Smooth muscle cell (in vitro differentiated cells): ENCODE measurements at regions not wholly inside any gene's neighbourhood (a gene's known extent, or its start where the extent isn't known, plus 50 kb on each side); places are given as distances from the start of the nearest gene placed in this dataset.

Source experiments
- DNase-seq: peaks from one replicate; lab custom pipeline; 2025; ENCODE audit not compliant: unreplicated experiment; lab: John Stamatoyannopoulos, UW
- H2AFZ ChIP-seq: fragments of 200-600 bp; sonication (generic); 2 replicates; pipeline ENCODE4 v1.6.0; 2016; ENCODE audit warnings: antibody characterized with exemption, low read depth, mild to moderate bottlenecking
- H3F3A ChIP-seq: fragments of 200-600 bp; sonication (generic); 2 replicates; pipeline ENCODE4 v1.6.0; 2017; ENCODE audit warnings: antibody characterized with exemption, low read depth
- H3K27ac ChIP-seq: fragments of 200-600 bp; sonication (generic); 2 replicates; pipeline ENCODE4 v1.5.1; 2016; ENCODE audit warnings: low read depth, mild to moderate bottlenecking
- H3K27me3 ChIP-seq: fragments of 200-600 bp; sonication (generic); 2 replicates; pipeline ENCODE4 v1.6.1; 2016; ENCODE audit warnings: low read depth, mild to moderate bottlenecking
- H3K36me3 ChIP-seq: fragments of 200-600 bp; sonication (generic); 2 replicates; pipeline ENCODE4 v1.5.1; 2016; ENCODE audit warnings: low read depth
- H3K4me1 ChIP-seq: fragments of 200-600 bp; sonication (generic); 2 replicates; pipeline ENCODE4 v1.5.1; 2016; ENCODE audit warnings: low read depth
- H3K4me2 ChIP-seq: fragments of 200-600 bp; sonication (generic); 2 replicates; pipeline ENCODE4 v1.6.0; 2016; ENCODE audit warnings: mild to moderate bottlenecking
- H3K4me3 ChIP-seq: fragments of 200-600 bp; sonication (generic); 2 replicates; pipeline ENCODE4 v1.5.1; 2016; ENCODE audit warnings: mild to moderate bottlenecking
- H3K79me2 ChIP-seq: fragments of 200-600 bp; sonication (generic); 2 replicates; pipeline ENCODE4 v1.6.0; 2016; ENCODE audit warnings: low read depth, mild to moderate bottlenecking
- H3K9ac ChIP-seq: fragments of 200-600 bp; sonication (generic); 2 replicates; pipeline ENCODE4 v1.6.0; 2016; ENCODE audit warnings: low read depth
- H3K9me3 ChIP-seq: fragments of 200-600 bp; sonication (generic); replicated peaks from 2 replicates; pipeline ENCODE4 v1.5.1; 2016; ENCODE audit warnings: low read depth
- H4K20me1 ChIP-seq: fragments of 200-600 bp; sonication (generic); 2 replicates; pipeline ENCODE4 v1.6.0; 2016; ENCODE audit warnings: low read depth
- CTCF ChIP-seq: fragments of 200-600 bp; sonication (generic); IDR thresholded peaks from 2 replicates; pipeline ENCODE4 v1.5.1; 2017; ENCODE audit warnings: borderline replicate concordance, mild to moderate bottlenecking, antibody characterized with exemption; ENCODE audit not compliant: insufficient read depth, poor library complexity, severe bottlenecking
- WGBS: methylation state at CpG from one replicate; pipeline ENCODE4 v1.1.7; 2016; ENCODE audit warnings: low lambda C conversion rate; 5-methylcytosine and 5-hydroxymethylcytosine counted together

DNA sequence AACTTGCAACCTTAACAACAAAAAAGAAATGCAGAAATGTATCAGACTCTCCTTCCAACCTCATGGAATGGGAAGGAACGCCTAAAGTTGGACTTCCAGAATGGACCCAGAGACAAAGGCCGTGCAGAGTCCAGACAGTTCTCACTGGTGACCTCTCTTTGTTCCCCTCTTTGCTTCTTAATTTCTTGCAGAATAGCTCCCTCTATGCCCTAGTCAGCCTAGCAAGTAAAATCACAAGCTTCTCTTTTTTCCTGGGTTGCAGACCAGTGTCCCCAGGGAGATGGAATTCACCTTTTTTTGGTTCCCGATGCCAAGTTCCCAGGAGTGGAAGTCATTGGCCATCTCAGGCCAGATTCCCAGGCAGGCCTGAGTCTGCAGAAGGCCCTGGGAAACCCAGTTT lies 278.0 kb downstream of the CCSER2 start:
- H3F3A ChIP-seq: no peaks in the 10 kb centered on the region
- H3K36me3 ChIP-seq: no peaks in the 10 kb centered on the region
- TF ChIP-seq CTCF: no peak
- H3K9ac ChIP-seq: no peak overlapping the region
- no peaks in the 10 kb centered on the region for H3K79me2 ChIP-seq
- no peak overlapping the region for H3K4me2 ChIP-seq
- peaks cover 55% of the 10 kb centered on the region for H3K27me3 ChIP-seq
- no peak overlapping the region for H3K4me3 ChIP-seq
- 91% methylated on average over 3 of the region's 3 CpGs for WGBS
- H3K27ac ChIP-seq: no peak overlapping the region
- H2AFZ ChIP-seq: no peak overlapping the region
- H3K4me1 ChIP-seq: peaks cover 6% of the 10 kb centered on the region
- no peaks in the 10 kb centered on the region for H3K9me3 ChIP-seq
- DNase-seq: no peak
- H4K20me1 ChIP-seq: no peaks in the 10 kb centered on the region

GRCh38 chr10:84607044-84607443 lies 278.7 kb downstream of the CCSER2 start:
- Histone ChIP-seq H2AFZ (no peak overlapping the region), H3K27me3 (peaks cover 51% of the 10 kb centered on the region), H3K36me3 (no peaks in the 10 kb centered on the region), H3K9ac (no peak overlapping the region), H3K79me2 (no peaks in the 10 kb centered on the region), H4K20me1 (no peaks in the 10 kb centered on the region), H3F3A (no peaks in the 10 kb centered on the region), H3K4me3 (no peak overlapping the region), H3K27ac (no peak overlapping the region), H3K9me3 (no peaks in the 10 kb centered on the region), H3K4me1 (peaks cover 6% of the 10 kb centered on the region), H3K4me2 (no peak overlapping the region)
- WGBS: 90% methylated on average over 4 of the region's 4 CpGs
- DNase-seq: no peak
- no peak for TF ChIP-seq CTCF

DNA sequence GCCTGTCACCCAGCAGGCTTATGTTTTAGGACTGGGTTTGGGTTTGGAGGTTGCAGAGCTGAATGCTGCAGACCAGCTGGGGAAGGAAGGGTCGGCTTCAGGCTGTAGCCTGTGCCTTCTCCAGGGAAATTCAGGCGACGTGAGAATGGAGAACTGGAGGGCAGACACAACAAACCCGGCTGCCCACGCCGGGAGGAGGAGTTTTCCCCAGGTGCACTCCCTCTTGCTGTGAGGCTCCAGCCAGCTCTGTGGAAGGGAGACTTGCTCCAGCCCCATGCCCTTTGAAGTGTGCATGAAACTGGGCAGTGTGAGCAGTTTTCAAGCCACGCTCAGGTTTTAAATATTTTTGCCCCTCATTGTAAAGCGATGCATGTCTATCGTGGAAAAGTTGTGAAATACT lies 279.1 kb downstream of the CCSER2 start:
- H3K9me3 ChIP-seq: no peaks in the 10 kb centered on the region
- no peak overlapping the region for H3K4me3 ChIP-seq
- H3K36me3 ChIP-seq: no peaks in the 10 kb centered on the region
- 64% methylated on average over 9 of the region's 9 CpGs for whole genome bisulfite sequencing
- H3K27ac ChIP-seq: no peak overlapping the region
- H3K9ac ChIP-seq: no peak overlapping the region
- H3K79me2 ChIP-seq: no peaks in the 10 kb centered on the region
- peaks cover 51% of the 10 kb centered on the region for H3K27me3 ChIP-seq
- peaks cover 6% of the 10 kb centered on the region for H3K4me1 ChIP-seq
- no peak for DNase-seq
- no peak overlapping the region for H3K4me2 ChIP-seq
- H4K20me1 ChIP-seq: no peaks in the 10 kb centered on the region
- no peak overlapping the region for H2AFZ ChIP-seq
- TF ChIP-seq CTCF: no peak
- no peaks in the 10 kb centered on the region for H3F3A ChIP-seq

DNA sequence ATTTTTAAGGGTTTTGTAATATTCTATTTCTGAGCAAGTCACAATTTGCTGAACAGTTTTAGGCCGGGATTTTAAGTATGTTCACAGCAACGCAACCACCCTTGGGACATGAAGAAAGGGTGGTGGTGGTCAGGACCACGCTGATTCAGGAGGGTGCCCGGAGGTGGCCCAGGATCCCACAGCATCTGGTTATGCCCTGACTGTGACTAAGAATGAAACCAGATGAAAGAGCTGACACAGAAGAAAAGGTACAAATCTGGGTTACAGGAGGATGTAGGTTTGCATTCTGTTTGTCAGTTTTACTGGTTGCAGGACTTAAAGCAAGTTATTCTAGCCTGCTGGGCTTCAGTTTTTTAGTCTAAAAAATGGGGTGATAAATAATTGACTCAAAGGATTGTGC lies 279.7 kb downstream of the CCSER2 start:
- no peak overlapping the region for H3K4me2 ChIP-seq
- 90% methylated on average over 4 of the region's 4 CpGs for whole genome bisulfite sequencing

More for the DNA sequence above, 279.7 kb downstream of the CCSER2 start:
- TF ChIP-seq CTCF: no peak
- Histone ChIP-seq H3K9me3 (no peaks in the 10 kb centered on the region), H3F3A (no peaks in the 10 kb centered on the region), H3K27ac (no peak overlapping the region), H2AFZ (no peak overlapping the region), H3K79me2 (no peaks in the 10 kb centered on the region), H3K4me1 (peaks cover 6% of the 10 kb centered on the region), H4K20me1 (no peaks in the 10 kb centered on the region), H3K4me3 (no peak overlapping the region), H3K27me3 (peaks cover 45% of the 10 kb centered on the region), H3K9ac (no peak overlapping the region), H3K36me3 (no peaks in the 10 kb centered on the region)
- DNase-seq: no peak
